Epithelial cell of esophagus (primary cell): ENCODE measurements at regions not wholly inside any gene's neighbourhood (a gene's known extent, or its start where the extent isn't known, plus 50 kb on each side); places are given as distances from the start of the nearest gene placed in this dataset.
"Not testable (repeated sequence)": the region's sequence is repeated elsewhere in the genome, so short reads cannot be mapped to it uniquely, and the experiment has no call there.

Source experiments
- DNase-seq: peaks from one replicate; pipeline ENCODE4 v3.0.0; 2010; ENCODE audit warnings: low read depth
- H3K4me3 ChIP-seq: 2 replicates; pipeline ENCODE4 v1.5.1; 2011; ENCODE audit warnings: mild to moderate bottlenecking, low read length, control low read depth
- CTCF ChIP-seq: IDR thresholded peaks from 2 replicates; pipeline ENCODE4 v1.5.1; 2011; ENCODE audit warnings: low read depth, mild to moderate bottlenecking, low read length, control low read depth, inconsistent platforms; ENCODE audit not compliant: insufficient read depth; ENCODE audit errors: missing control alignments

DNA sequence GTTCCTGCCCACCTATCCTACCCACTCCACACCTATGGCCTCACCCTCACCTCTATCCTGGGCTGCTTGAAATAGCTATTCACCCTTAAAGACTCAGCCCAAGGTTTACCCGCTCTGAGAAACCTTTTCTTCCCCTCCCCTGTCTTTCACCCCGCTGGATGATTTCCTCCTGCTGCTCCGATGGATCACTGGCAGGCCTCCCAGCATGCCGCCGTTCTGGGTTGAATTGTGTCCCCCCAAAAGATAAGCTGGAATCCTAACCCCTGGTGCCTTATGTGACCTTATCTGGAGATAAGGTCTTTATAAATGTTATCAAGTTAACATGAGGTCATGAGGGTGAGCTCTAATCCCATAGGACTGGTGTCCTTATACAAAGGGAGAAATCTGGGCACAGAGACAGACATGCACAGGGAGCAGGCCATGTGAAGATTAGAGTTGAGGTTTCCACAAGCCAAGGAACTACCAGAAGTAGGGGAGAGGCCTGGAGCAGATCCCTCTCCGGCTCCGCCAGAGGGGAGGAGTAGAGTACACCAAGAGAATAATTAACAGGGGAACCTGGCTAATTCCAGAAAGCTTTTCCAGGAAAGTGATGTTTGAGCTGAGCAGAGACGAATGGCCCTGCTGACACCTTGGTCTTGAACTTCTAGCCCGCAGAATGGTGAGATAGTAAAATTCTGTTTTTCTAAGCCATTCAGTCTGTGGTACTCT lies 110.0 kb upstream of the SERBP1 start:
- TF ChIP-seq CTCF = no peak
- H3K4me3 ChIP-seq = no peak overlapping the region
- DNase-seq = no peak

- DNase-seq = peak; percentile 45
- TF ChIP-seq CTCF = no peak
These were observed 110.5 kb upstream of the SERBP1 start for GRCh38 chr1:67540733-67541125.

GRCh38 chr1:67542747-67543146 lies 112.5 kb upstream of the SERBP1 start:
- DNase-seq = no peak
- no peak for TF ChIP-seq CTCF

More at GRCh38 chr1:67540733-67541125, 110.5 kb upstream of the SERBP1 start:
- no peak overlapping the region for H3K4me3 ChIP-seq

DNA sequence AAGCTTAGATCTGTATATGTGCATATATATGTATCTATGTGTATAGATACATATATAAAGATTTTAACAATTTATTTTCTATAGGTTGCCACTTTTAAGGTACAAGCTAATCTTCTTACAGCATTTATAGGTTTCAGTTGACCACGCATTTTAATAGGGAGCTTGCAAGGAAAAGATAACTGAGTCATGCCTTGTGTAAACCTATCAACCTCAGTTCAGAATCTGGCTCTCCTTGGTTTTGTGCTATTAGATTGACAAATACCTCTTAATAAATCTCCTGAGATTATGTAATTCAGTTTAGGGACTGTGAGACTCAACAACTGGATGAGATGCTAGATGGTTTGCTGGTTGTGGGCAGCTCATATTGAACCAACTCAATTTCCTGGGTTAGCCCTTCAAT lies 114.7 kb upstream of the SERBP1 start:
- H3K4me3 ChIP-seq = no peak overlapping the region
- TF ChIP-seq CTCF = no peak
- peak; percentile 50 for DNase-seq

More at GRCh38 chr1:67542747-67543146, 112.5 kb upstream of the SERBP1 start:
- H3K4me3 ChIP-seq = no peak overlapping the region

- DNase-seq = no peak
- no peak for TF ChIP-seq CTCF
These were observed 115.2 kb upstream of the SERBP1 start for GRCh38 chr1:67545364-67545763.

DNA sequence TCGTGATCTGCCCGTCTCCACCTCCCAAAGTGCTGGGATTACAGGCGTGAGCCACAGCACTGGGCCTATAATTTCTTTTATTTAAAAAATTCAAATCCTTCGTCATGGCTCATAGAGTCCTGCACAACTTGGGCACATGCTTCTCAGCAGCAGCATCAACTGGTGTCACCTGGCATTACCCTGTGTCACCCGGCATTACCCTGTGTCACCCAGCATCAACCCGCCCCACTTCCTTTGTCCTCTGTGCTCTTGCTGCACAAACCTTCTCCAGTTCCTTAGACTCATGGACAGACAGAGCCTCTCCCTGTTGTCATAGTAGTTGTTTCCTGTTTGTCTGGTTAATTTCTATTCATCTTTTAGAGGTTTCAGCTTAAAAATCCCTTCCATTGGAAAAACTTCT lies 121.2 kb upstream of the SERBP1 start:
- no peak overlapping the region for H3K4me3 ChIP-seq
- no peak for DNase-seq
- no peak for TF ChIP-seq CTCF

More at GRCh38 chr1:67545364-67545763, 115.2 kb upstream of the SERBP1 start:
- H3K4me3 ChIP-seq = no peak overlapping the region

GRCh38 chr1:67552336-67552759 lies 122.1 kb upstream of the SERBP1 start:
- no peak for TF ChIP-seq CTCF

DNA sequence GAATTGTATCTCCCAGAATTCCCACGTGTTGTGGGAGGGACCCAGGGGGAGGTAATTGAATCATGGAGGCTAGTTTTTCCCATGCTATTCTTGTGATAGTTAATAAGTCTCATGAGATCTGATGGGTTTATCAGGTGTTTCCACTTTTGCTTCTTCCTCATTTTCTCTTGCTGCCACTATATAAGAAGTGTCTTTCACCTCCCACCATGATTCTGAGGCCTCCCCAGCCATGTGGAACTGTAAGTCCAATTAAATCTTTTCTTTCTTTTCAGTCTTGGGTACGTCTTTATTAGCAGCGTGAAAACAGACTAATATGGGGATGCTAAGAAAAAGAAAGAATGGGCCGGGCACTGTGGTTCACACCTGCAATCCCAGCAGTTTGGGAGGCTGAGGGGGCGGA lies 124.0 kb upstream of the SERBP1 start:
- not testable (repeated sequence) for H3K4me3 ChIP-seq, DNase-seq

More at GRCh38 chr1:67552336-67552759, 122.1 kb upstream of the SERBP1 start:
- H3K4me3 ChIP-seq = no peak overlapping the region
- no peak for DNase-seq
